ENCODE measurements at regions not wholly inside any gene's neighbourhood (a gene's known extent, or its start where the extent isn't known, plus 50 kb on each side); places are given as distances from the start of the nearest gene placed in this dataset.

DNA sequence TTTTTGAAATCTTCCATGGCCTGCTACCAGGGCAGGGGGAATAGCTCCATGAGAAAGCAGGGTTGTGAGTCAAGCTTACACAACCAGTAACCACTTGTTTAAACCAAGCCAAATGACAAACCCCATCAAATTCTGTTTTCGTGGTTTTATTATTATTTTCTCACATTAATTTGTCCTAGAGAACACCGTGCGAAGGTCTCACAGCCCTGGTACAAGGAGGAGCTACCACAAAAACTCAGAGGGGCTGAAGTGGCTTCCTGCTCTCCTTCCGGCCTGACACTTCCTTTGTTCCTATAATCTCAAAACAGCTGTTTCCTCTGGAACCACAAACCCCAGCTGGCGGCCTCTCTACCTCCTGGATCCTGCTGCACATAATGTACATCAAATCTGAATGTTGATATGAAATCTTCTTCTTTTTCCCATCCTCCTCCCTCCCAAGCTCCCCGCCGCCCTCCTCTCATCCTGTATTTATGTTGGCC lies 375.9 kb downstream of the MCTP2 start:
- no peak for DNase-seq

- DNase-seq = no peak
Observed at GRCh38 chr15:94610069-94610468, 378.7 kb downstream of the MCTP2 start.

GRCh38 chr15:94610485-94610884 lies 379.1 kb downstream of the MCTP2 start:
- no peak for DNase-seq

GRCh38 chr15:94611656-94612055 lies 380.3 kb downstream of the MCTP2 start:
- DNase-seq = no peak

DNA sequence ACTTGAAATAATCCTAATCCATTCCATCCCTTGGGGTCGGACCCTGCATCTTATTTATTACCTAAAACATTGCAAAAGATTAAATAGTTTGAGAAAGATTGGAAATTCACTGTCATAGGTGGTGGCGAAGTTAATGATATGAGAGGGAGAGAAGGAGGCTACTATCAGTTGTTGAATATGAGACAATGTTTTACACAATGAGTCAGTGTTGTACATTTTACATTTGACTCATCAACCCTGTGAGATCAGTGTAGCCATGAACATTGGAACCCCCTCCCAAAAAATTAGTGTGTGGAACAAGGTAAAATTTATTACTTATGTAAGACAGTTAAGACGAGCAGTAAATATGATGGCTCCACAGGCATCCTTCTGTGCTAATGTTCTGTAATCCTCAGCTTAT lies 384.3 kb downstream of the MCTP2 start:
- DNase-seq = no peak

- DNase-seq = no peak
Observed at GRCh38 chr15:94620632-94621031, 389.3 kb downstream of the MCTP2 start.

DNA sequence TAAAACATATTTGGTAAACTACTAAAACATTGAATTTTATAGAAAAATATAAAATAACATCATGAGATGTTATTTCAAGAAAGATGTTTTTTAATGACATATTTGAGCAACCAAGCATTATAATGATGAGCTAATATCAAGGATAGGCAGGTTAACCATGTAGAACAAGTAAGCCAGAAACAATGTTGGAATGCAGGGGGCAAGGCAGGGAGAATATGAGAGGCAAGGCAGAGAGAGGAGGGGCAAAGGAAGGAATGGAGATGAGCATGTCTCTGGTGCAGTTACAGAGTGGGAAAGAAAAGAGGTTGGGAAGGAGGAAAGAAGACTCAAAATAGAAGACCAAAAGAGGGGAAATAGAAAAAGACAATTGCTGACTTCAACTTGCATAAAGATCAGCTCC lies 390.4 kb downstream of the MCTP2 start:
- no peak for DNase-seq

GRCh38 chr15:94626949-94627348 lies 395.6 kb downstream of the MCTP2 start:
- DNase-seq = no peak

GRCh38 chr15:94631608-94632007 lies 400.2 kb downstream of the MCTP2 start:
- no peak for DNase-seq

- DNase-seq = no peak
Observed at GRCh38 chr15:94638183-94638582, 406.8 kb downstream of the MCTP2 start.

GRCh38 chr15:94639701-94640100 lies 408.3 kb downstream of the MCTP2 start:
- DNase-seq = no peak

GRCh38 chr15:94644433-94644832 lies 413.1 kb downstream of the MCTP2 start:
- no peak for DNase-seq

- no peak for DNase-seq
Observed at GRCh38 chr15:94653071-94653470, 421.7 kb downstream of the MCTP2 start.

DNA sequence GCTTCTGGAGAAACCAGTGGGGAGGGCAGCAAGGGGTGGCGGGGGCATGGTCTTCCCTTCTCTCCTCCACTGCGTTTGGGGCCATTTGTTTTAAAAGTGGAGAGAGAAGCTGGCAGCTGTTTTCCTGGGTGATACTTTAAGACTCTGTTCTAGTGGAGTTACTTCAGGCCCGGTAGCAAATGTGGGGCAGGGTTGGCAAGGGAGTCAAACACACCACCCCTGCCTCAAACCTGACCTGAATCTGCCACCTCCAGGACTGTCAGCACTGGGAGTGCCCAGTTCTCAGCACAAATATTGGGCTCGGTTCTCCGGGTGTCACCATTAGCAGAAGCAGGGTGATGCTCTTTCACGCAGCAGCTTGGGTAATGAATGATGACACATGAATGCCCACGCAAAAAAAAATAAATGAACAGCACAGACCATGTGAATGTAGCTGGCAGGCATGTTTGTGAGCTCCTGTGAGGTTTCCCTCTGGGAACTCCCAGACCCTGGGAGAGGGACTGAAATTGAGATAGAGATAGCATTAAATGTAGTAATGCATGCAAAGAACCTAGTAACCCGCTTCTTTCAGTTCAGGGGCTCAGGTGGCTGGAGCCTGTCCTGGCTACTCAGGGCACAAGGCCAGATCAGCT lies 424.0 kb downstream of the MCTP2 start:
- DNase-seq = no peak

- DNase-seq = no peak
Observed at GRCh38 chr15:94665676-94666441, 434.5 kb downstream of the MCTP2 start.

DNA sequence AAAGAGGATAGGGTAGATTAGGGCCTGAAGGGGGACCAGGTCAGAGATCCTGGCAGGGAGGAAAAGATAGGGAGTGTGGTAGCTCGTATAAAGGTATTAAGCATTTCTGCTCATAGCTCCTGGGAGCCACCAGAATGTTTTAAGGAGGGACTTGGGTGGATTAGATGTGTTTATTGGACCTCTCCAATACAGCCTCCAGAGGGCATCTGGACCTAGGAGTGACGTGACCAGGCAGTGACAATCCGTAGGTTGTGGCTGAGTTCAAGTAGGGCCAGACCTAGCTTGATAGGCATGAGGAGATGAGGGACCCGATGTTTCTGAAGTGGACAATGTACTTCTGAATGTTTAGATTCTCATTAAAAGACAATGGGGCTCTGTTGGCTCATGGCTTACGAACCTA lies 435.2 kb downstream of the MCTP2 start:
- DNase-seq = no peak

DNA sequence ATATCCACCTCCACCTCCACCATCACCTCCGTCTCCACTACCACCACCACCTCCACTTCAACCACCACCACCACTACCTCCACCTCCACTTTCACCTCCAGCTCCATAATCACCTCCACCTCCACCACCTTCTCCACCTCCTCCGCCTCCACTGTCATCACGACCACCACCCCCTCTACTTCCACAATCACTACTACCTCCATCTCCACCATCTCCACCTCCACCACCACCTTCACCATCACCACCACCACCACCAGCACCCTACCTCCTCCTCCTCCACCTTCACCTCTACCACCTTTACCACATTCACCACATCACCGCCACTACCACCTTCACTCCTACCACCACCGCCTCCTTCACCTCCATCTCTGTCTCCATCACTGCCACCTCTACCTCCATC lies 435.7 kb downstream of the MCTP2 start:
- no peak for DNase-seq

- peak; percentile 3 to 36 for DNase-seq
Observed at GRCh38 chr15:94670438-94671034, 439.2 kb downstream of the MCTP2 start.

DNA sequence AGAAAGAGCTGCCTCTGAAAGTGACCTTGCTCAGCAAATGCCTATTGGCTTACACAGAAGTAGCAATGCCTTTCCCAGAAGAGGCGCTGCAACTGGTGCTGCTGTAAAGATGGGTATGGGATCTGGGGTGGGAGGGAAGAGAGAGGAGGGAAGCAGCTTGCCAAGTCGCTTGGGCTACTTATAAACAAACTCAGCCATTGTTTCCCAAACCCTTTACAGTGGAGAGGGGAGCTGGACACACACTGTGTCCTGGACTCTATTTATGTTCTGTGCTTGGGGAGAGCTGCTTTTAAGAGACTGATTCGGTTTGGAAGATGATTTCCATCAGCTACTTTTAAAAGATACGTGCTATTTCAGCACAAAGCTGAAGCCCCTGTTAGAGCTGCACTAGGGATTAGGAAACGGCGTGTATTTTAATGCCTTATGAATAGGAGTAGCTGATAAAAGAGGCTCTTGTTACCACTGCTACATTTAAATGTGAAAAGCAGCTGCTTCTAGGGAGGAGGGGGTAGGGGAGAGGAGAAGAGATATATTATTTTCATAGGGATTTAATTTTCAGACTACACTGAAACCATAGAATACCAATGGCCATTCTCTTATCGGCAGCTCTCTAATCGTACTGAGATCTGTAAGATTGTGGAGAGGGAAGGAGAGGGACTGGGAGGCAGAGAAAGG lies 440.6 kb downstream of the MCTP2 start:
- no peak for DNase-seq

GRCh38 chr15:94673801-94674200 lies 442.4 kb downstream of the MCTP2 start:
- DNase-seq = no peak

DNA sequence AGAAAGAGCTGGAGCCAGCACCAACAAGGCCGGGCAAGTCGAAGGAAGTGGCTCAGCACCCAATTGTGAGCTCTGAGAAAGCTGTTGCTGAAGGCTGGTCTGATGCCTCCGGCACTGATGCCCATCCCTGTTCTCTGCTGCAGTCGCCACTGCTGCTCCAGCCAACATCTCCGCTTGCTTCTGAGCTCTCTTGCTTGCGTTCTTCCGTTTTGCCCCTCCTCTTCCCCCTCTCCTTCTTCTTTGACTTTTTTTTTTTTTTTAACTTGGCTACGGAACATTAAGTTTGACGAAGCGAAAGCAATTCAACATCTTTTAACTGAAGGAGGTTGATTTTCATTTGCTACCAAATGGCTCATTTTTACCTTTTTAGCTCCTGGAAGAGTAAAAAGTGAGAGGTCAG lies 442.9 kb downstream of the MCTP2 start:
- DNase-seq = no peak

DNA sequence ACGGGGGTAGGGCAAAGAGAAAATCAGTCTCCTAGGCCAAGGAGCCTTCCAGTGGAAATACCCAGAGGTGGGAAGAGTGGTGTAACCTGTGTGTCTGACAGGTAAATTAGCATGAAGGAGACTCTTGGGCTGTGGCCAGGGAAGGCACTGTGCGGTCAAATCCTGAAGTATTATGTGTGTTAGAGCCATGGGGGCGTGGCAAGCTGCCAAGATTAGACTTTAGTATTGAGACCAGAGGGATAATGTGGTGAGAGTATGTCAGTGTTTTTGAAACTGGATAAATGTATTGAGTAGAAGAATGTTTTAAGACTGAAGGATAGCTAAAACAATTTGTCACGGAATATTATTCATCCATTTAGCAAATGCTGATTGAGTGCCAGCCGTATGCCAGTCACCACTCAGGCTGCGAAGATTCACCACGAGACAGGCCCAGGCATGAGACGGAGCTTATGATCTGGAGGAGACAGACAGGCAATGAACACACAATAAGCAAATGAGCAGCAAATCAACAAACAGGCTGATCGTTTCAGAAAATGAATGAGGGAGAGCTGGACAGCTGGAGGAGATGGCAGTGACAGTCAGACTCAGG lies 445.9 kb downstream of the MCTP2 start:
- no peak for DNase-seq

GRCh38 chr15:94682171-94682570 lies 450.8 kb downstream of the MCTP2 start:
- DNase-seq = no peak
